HEK293 (cell line): ENCODE measurements at regions not wholly inside any gene's neighbourhood (a gene's known extent, or its start where the extent isn't known, plus 50 kb on each side); places are given as distances from the start of the nearest gene placed in this dataset.

Experiments
- MEIS1 ChIP-seq: sonication (generic); formaldehyde crosslinking; IDR thresholded peaks from 2 replicates; pipeline ENCODE4 v1.8.1; 2022; ENCODE audit warnings: missing genetic modification reagents, mild to moderate bottlenecking, borderline replicate concordance
- ZNF423 ChIP-seq: fragments of 450-650 bp; formaldehyde crosslinking; IDR thresholded peaks from 2 replicates; pipeline ENCODE4 v1.5.1; 2016; ENCODE audit warnings: missing biosample characterization, missing genetic modification characterization
- ZNF530 ChIP-seq: fragments of 450-650 bp; formaldehyde crosslinking; IDR thresholded peaks from 2 replicates; pipeline ENCODE4 v1.5.1; 2016; ENCODE audit warnings: low read depth, missing biosample characterization, missing genetic modification characterization
- TF ChIP-seq, protein P1 (sequence below): fragments of 450-650 bp; formaldehyde crosslinking; IDR thresholded peaks from 2 replicates; pipeline ENCODE4 v1.5.1; 2016; ENCODE audit warnings: missing biosample characterization, missing genetic modification characterization

DNA sequence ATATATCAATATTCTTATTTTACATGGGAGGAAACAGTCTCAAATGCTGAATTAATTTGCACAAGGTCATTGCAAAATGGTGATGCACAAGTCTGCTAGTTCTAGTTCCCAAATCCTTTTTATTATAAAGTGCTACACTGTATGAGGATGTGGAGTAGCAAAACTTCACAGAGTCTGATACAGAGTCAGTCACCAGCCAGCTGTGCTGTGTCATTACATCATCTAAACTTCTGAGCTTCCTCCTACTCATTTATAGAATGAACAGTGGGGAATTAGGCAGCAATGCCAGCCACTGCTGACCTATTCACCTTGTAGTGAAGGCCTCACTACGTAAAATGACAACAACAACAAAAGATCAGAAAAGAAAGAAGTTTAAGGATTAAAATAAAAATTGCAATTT is 357.8 kb downstream of the TMEM167A start:
- TF ChIP-seq, protein P1, sequence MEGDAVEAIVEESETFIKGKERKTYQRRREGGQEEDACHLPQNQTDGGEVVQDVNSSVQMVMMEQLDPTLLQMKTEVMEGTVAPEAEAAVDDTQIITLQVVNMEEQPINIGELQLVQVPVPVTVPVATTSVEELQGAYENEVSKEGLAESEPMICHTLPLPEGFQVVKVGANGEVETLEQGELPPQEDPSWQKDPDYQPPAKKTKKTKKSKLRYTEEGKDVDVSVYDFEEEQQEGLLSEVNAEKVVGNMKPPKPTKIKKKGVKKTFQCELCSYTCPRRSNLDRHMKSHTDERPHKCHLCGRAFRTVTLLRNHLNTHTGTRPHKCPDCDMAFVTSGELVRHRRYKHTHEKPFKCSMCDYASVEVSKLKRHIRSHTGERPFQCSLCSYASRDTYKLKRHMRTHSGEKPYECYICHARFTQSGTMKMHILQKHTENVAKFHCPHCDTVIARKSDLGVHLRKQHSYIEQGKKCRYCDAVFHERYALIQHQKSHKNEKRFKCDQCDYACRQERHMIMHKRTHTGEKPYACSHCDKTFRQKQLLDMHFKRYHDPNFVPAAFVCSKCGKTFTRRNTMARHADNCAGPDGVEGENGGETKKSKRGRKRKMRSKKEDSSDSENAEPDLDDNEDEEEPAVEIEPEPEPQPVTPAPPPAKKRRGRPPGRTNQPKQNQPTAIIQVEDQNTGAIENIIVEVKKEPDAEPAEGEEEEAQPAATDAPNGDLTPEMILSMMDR: no peak
- TF ChIP-seq ZNF423: no peak
- TF ChIP-seq MEIS1 (CRISPR knock-in tag): no peak
- TF ChIP-seq ZNF530 (tag by site-specific recombination): no peak
